Left lung (tissue), 4 donors: ENCODE measurements at regions not wholly inside any gene's neighbourhood (a gene's known extent, or its start where the extent isn't known, plus 50 kb on each side); places are given as distances from the start of the nearest gene placed in this dataset.

Experiments used
- ATAC-seq: fragments of 200-7000 bp; cut with Tn5 transposase; one replicate; pipeline ENCODE4 v1.9.1; 2020; ENCODE audit warnings: moderate library complexity
- DNase-seq, 4 donors: peaks; one replicate each; pipeline ENCODE4 v3.0.0-alpha.2; 2013 to 2020
- H3K27ac ChIP-seq, 2 donors: fragments of 200-600 bp; sonication (generic) in 1 of 2; one replicate each; pipeline versions ENCODE4 v1.5.0 to v1.8.0; 2020 to 2021
- H3K27me3 ChIP-seq, 2 donors: fragments of 200-600 bp; sonication (generic) in 1 of 2; one replicate each; pipeline versions ENCODE4 v1.5.0 to v1.8.0; 2020 to 2021
- H3K36me3 ChIP-seq, 2 donors: fragments of 200-600 bp; sonication (generic) in 1 of 2; one replicate each; pipeline versions ENCODE4 v1.5.0 to v1.8.0; 2020 to 2021
- H3K4me1 ChIP-seq, 2 donors: fragments of 200-600 bp; one replicate each; pipeline ENCODE4 v1.8.0; 2021
- H3K4me3 ChIP-seq, 2 donors: fragments of 200-600 bp; sonication (generic) in 1 of 2; one replicate each; pipeline versions ENCODE4 v1.5.0 to v1.8.0; 2020 to 2021; ENCODE audit warnings: mild to moderate bottlenecking in 1 of 2
- H3K9me3 ChIP-seq, 2 donors: fragments of 200-600 bp; sonication (generic) in 1 of 2; one replicate each; pipeline versions ENCODE4 v1.5.0 to v1.8.0; 2020 to 2021
- intact Hi-C, 2 donors: fragments of 100-400 bp; cut with DNase I; formaldehyde crosslinking; loops; one replicate each; pipeline versions ENCODE4 v1.11.2 to v1.14.2; 2022
- TF ChIP-seq, protein P1 (sequence below), 2 donors: fragments of 200-600 bp; sonication (generic) in 1 of 2; IDR thresholded peaks; one replicate each; pipeline versions ENCODE4 v1.5.0 to v1.8.0; 2021; ENCODE audit warnings: antibody characterized with exemption in 2 of 2
- donor health status: DM: no; HTN: yes; CAD: no.
- donor health status: DM: no; HTN: no; CAD: no.

DNA sequence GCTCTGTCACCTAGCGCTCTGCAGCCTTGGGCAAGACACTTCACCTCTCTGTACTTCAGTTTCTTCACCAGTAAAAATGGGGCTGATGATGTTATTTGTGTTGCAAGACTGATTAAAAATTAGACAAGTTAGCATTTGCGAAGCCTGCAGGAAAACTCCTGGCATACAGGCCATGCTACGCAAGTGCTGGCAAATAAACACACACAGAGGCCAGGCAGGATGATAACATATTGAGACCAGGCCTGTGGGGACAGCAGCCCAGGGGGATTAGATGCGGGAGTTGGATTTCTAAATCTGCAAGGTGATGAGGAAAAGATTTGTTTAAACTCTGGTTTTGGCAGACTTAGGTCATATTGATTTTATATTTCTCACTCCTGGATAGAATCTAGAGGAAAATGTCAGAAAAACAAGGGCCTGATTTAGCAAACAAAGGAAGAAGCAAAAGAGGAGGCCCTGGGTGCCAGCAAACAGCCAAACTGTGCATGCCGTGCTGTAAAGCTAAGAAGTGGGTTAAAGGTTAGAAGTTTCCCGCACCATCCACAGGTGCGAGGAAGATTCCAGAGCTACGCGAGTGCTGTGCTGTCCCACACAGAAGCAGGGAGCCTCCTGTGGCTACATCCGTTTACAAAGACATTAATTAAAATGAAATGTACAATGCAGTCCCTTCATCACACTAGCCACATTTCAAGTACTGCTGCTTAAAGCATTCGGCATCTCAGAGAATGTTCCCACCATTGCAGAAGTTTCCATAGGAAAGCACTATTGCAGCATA is 532.2 kb downstream of the NPHP4 start:
- intact Hi-C loops, result no loop called here
- no peak for ATAC-seq
- H3K27me3 ChIP-seq, result peaks cover 0 to 33% of the 10 kb centered on the region in 2 donors

DNA sequence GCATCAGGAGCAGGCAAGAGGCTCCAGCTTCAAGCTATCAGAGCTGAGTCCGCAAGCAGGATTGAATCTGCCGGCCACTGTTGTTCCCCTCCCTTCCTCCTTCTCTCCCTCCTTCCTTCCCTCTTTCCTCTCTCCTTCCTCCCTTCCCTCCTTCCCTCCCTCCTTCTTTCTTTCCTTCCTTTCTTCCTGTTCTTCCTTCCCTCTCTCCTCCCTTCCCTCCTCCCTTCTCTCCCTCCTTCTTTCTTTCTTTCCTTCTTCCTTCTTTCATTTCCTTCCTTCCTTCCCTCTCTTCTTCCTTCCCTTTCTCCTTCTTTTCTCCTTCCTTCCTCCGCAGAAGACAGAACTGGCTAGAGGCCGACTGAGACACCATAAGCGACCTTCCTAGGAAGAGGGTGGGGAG is 534.0 kb downstream of the NPHP4 start:
- Histone ChIP-seq H3K27ac (no peak overlapping the region), H3K36me3 (no peaks in the 10 kb centered on the region), H3K9me3 (peaks cover 0 to 4% of the 10 kb centered on the region in 2 donors), H3K27me3 (peaks cover 0 to 51% of the 10 kb centered on the region in 2 donors), H3K4me1 (no peaks in the 10 kb centered on the region), H3K4me3 (no peak overlapping the region)
- intact Hi-C loops, result no loop called here
- DNase-seq (no peak), ATAC-seq (no peak)
- TF ChIP-seq, protein P1, sequence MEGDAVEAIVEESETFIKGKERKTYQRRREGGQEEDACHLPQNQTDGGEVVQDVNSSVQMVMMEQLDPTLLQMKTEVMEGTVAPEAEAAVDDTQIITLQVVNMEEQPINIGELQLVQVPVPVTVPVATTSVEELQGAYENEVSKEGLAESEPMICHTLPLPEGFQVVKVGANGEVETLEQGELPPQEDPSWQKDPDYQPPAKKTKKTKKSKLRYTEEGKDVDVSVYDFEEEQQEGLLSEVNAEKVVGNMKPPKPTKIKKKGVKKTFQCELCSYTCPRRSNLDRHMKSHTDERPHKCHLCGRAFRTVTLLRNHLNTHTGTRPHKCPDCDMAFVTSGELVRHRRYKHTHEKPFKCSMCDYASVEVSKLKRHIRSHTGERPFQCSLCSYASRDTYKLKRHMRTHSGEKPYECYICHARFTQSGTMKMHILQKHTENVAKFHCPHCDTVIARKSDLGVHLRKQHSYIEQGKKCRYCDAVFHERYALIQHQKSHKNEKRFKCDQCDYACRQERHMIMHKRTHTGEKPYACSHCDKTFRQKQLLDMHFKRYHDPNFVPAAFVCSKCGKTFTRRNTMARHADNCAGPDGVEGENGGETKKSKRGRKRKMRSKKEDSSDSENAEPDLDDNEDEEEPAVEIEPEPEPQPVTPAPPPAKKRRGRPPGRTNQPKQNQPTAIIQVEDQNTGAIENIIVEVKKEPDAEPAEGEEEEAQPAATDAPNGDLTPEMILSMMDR (IDR thresholded peaks at IDR 0.05), result no peak

More for the DNA sequence above, 532.2 kb downstream of the NPHP4 start:
- no peaks in the 10 kb centered on the region for H3K36me3 ChIP-seq
- no peak overlapping the region for H3K4me3 ChIP-seq
- no peak for DNase-seq
- TF ChIP-seq, protein P1 (IDR thresholded peaks at IDR 0.05), result no peak
- peaks cover 0 to 4% of the 10 kb centered on the region in 2 donors for H3K9me3 ChIP-seq
- H3K27ac ChIP-seq, result no peak overlapping the region
- no peaks in the 10 kb centered on the region for H3K4me1 ChIP-seq

DNA sequence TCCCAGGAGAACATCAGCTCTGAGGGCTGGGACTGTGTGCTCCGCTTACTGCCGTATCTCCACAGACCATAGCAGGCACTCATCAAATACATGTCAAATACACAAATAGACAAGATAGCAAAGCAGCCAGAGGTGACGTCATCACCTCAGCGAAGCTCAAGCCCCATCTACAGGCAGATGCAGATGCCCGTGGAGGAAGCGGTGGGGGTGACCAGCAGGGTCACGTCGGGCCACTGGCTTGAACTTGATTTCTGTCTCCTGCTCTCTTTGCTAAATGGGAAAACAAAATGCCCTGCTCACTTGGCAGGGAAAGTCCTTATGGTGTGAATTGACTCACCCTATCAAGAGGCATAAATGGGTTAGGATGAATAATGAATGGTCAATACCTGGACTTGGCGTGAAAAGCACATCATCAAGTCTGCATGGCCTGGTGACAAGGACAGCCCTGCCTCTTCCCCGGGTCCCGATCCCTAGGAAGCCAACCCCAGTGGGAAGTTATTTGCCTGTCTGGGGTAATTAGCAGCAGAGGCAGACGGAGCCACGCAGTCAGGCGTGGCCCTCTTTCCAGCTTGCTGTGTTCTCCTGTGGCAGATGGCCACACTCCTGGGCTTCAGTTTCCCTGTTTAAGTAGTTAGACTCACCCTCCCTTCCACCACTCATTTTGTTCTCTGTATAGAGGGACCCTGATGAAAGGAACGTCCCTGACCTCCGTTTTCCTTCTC is 536.0 kb downstream of the NPHP4 start:
- H3K36me3 ChIP-seq, result no peaks in the 10 kb centered on the region
- intact Hi-C loops, result no loop called here
- ATAC-seq, result no peak
- no peak overlapping the region for H3K4me3 ChIP-seq
- peaks cover 0 to 71% of the 10 kb centered on the region in 2 donors for H3K27me3 ChIP-seq
- no peak for DNase-seq
- TF ChIP-seq, protein P1 (IDR thresholded peaks at IDR 0.05), result no peak
- H3K9me3 ChIP-seq, result no peaks in the 10 kb centered on the region
- H3K4me1 ChIP-seq, result no peaks in the 10 kb centered on the region
- H3K27ac ChIP-seq, result no peak overlapping the region

DNA sequence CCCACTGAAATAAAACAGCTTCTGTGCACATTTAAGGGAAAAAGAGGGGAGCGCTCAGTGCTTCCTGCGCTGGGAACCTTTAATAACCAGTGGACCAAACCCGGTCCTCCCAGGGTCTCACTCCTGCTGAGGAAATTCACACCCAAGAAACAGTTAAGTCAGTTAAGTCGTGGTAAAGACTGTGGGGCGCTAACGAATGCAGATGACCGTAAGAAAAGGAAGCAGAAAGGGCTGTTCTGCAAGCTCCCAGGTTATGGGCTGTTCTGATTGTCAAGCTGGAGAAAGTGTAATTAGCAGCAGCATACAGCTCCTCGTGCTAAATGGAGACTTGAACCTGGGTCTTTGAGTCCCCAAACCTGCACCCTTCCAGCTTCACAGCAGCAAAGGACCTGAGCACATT is 536.6 kb downstream of the NPHP4 start:
- peaks cover 0 to 77% of the 10 kb centered on the region in 2 donors for H3K27me3 ChIP-seq
- intact Hi-C loops, result no loop called here
- no peak for ATAC-seq

DNA sequence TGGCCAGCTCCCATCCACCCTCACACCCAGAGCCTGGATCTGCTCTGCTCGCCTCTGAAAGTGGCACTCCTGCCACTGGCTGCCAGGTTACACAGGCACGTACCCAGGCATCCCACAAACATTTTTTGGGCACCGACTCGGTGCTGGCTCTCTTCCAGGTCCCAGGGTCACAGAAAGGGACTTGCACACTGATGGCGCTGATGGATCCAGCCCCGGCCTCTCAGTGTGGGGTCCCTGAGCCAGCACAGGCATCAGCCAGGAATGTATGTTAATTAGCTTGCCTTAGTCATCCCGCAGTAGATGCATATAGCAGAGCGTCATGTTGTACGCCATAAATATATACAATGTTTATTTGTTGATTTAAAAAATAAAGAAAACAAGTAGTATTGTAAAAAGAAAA is 537.2 kb downstream of the NPHP4 start:
- no peak for ATAC-seq
- H3K27me3 ChIP-seq, result peaks cover 0 to 77% of the 10 kb centered on the region in 2 donors
- no peak overlapping the region for H3K4me3 ChIP-seq
- DNase-seq, result no peak
- TF ChIP-seq, protein P1 (IDR thresholded peaks at IDR 0.05), result no peak
- intact Hi-C loops, result no loop called here
- H3K36me3 ChIP-seq, result no peaks in the 10 kb centered on the region
- no peaks in the 10 kb centered on the region for H3K9me3 ChIP-seq
- no peak overlapping the region for H3K27ac ChIP-seq
- no peaks in the 10 kb centered on the region for H3K4me1 ChIP-seq

More for the DNA sequence above, 536.6 kb downstream of the NPHP4 start:
- Histone ChIP-seq H3K9me3 (no peaks in the 10 kb centered on the region), H3K4me1 (no peaks in the 10 kb centered on the region), H3K27ac (no peak overlapping the region), H3K36me3 (no peaks in the 10 kb centered on the region), H3K4me3 (no peak overlapping the region)
- TF ChIP-seq, protein P1 (IDR thresholded peaks at IDR 0.05), result no peak
- no peak for DNase-seq
